HG02610 (cell line): ENCODE measurements at regions not wholly inside any gene's neighbourhood (a gene's known extent, or its start where the extent isn't known, plus 50 kb on each side); places are given as distances from the start of the nearest gene placed in this dataset.
"Not testable (repeated sequence)": the region's sequence is repeated elsewhere in the genome, so short reads cannot be mapped to it uniquely, and the experiment has no call there.

Experiments
- ATAC-seq: cut with Tn5 transposase; IDR thresholded peaks from one replicate; pipeline ENCODE4 v1.9.1; 2021; ENCODE audit warnings: mild to moderate bottlenecking, moderate library complexity; ENCODE audit not compliant: unreplicated experiment

DNA sequence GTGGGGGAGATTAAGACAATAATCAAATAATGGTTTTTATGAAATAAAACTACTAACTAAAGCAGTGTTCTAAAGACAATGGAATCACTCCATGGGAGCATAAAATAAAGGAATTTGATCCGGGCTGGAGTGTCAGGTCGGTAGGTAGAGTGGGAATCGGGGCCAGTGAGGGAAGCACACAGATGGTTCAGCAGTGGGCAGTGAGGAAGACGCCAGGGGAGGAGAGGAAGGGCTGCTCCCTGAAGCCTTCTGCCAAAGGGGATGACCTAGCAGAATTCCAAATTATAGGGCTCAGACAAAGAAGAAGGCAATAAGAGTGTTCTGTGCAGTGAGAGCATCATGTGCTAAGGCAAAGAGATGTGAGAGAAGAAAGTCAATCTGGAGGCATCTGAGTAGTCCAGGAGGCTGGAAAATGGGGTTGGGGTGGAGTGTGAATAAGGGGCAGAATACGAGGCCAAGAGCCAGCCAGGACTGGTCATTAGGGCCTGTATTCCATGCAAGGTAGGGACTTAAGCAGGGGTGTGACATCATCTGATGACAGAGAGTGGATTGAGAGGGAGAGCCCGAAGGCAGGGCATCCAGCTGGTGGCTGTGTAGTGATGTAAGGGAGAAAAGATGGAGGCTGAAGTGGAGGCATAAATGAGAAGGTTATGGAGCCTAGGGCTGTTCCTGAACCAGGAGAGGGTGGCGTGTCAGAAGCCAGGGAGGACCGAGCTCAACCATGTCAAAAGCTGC is 137.6 kb downstream of the COPRS start:
- no peak for ATAC-seq

GRCh38 chr17:31717251-31717650 is 141.8 kb downstream of the COPRS start:
- ATAC-seq, result not testable (repeated sequence)

- ATAC-seq, result no peak
Observed at GRCh38 chr17:31715446-31715845, 143.6 kb downstream of the COPRS start.

- ATAC-seq, result no peak
Observed at GRCh38 chr17:31704483-31704882, 154.6 kb downstream of the COPRS start.

DNA sequence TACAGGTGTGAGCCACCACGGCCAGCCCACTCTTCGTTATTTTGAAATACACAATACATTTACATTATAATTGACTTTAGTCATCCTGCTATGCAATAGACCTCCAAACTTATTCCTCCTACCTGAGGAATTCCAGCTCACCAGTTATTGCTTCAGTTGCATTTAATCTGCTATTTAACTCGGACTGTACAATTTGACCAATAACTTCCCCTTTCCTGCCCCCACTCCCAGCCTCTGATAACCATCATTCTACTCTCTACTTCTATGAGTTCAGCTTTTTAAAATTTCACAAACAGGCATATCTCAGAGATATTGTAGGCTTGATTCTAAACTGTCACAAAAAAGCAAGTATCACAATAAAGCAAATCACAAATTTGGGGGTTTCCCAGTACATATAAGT is 157.0 kb downstream of the COPRS start:
- no peak for ATAC-seq

- no peak for ATAC-seq
Observed at GRCh38 chr17:31700973-31701372, 158.1 kb downstream of the COPRS start.

DNA sequence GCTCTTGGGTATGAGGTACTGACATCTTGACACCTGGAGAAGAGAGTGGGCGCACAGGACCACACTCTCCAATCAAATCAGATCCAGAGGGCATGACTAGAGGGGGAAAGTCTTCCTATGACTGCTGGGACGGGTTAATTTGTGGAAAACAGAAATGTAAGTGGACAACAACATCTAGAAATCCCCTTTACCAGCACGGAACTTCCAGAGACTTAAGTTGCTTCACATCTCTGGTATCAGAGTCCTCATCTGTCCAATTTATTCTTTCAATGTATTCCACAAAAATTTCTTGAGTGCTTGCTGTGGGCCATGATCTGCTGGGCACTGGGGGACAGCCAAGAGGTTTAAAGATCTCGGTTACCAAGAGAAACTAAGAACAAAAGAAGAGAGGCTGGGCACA is 159.2 kb downstream of the COPRS start:
- ATAC-seq, result no peak

DNA sequence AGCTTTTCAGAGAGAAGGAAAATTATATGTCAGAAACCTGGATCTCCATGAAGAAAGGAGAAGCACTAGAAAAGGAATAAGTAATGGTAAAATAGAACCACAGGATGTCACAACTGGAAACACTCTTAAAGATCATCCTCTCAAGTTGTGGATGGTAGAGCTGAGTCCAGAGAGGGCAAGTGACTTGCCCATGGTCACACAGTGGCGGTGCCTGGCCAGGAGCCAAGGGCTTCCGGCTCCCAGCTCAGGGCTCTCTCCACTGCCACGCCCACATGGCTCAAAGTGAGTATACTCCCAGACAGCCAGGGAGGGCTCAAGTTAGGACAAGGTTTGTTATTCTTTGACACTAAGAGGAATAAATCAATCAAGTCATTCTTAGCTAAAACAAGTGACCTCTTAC is 159.8 kb downstream of the COPRS start:
- no peak for ATAC-seq

DNA sequence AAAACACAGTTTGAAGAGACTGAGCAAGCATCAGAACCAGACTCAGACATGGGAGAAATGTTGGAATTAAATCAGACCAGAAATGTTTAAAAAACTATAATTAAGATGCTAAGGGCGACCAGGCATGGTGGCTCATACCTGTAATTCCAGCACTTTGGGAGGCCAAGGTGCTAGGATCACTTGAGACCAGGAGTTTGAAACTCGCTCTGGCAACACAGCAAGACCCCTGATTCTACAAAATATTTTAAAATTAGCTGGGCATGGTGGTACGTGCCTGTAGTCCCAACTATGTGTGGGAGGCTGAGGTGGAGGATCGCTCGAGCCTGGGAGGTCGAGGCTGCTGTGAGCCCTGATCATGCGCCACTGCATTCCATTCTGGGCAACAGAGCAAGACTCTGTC is 160.3 kb downstream of the COPRS start:
- no peak for ATAC-seq

- ATAC-seq, result no peak
Observed at GRCh38 chr17:31697838-31698237, 161.2 kb downstream of the COPRS start.

DNA sequence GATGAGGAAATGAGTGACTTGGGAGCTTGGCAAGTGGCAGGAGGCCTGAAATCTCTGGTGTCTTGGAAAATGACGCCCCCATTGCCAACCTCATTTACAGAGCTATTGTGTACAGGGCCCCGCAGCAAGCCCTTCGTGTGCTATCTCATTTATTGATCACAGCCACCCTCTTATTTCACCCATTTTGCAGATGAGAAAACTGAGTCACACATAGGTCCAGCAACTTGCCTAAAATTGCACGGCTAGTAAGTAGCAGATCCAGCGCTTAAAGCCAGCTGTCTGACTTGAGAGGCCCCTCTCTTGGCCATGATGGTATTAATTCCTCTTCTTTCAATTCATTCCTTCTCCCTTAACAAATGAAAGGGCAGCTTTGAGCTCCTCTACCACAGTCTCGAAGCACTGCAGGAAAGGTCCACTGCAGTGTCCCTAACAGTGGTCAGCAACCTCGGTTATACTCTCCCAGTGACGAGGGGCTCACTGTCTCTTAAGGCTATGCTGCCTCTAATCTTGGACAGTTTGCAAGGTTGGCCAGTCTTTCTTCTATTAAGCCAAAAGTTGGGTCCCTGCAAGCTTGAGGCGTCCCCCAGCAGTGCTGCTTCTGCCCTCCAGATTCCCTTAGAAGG is 162.2 kb downstream of the COPRS start:
- ATAC-seq, result no peak

- ATAC-seq, result no peak
Observed at GRCh38 chr17:31696184-31696602, 162.9 kb downstream of the COPRS start.

DNA sequence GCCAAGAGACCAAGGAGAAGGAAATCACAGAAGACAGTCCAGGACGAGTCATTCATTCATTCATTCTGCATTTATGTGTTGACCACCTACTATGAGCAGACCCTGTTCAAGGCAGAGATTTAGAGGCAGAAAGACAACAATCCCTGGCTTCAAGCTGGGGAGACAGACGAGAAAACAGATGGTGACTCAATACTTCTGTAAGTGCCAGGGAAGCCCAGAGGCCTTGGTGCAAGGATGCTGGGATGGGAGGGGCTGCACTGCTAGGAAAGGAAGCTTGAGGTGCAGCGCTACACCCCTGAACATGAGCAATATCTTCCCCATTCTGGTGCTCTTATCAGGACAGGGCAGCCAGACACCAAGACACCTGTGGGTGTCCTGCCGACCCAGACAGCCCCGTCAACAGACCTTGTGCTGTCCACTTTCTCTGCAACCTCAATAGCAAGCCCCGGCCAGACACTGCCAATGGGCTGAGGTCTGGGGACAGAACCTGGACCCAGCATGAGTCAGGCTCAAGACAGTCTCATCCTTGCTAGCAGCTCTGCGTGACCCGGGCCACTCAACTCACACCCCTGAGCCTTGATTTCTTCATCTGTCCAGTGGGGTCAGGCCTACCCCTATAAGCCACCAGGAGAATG is 163.5 kb downstream of the COPRS start:
- no peak for ATAC-seq

GRCh38 chr17:31693433-31694220 is 165.4 kb downstream of the COPRS start:
- no peak for ATAC-seq

DNA sequence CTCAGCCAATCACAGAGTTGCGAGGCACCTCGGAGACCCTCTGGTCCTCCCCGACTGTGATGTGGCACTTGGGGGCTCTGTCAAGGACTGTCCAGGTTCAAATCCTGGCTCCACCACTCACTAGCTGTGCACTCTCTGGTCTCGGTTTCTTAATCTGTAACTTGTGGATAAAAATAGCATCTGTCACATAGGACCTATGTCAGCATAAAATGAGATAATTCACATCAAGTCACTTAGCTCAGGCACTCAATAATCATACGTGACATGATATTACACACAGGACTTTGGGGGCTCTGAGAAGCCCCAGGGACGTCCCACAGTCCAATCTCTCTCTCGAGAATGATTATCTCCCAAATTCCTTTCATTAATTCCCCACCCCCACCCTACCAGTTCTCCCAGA is 166.4 kb downstream of the COPRS start:
- no peak for ATAC-seq

DNA sequence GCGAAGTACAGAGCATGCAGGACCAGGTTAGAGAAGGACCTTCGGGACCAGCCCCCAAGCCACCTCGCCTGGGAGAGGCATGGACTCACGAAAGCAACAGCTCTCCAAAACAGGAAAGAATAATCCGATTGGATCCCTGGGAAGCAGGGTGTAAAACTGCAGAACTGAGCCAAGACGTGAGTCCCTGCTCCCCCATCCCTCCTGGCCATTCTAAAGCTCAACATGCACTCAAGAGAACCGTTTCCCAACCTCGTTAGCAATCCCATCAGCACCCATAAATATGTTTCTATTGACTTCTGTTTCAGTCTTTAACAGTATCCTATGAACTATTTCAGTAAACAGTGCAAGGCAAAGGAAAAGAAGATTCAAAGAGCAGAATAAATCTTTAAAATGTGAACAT is 167.0 kb downstream of the COPRS start:
- no peak for ATAC-seq

DNA sequence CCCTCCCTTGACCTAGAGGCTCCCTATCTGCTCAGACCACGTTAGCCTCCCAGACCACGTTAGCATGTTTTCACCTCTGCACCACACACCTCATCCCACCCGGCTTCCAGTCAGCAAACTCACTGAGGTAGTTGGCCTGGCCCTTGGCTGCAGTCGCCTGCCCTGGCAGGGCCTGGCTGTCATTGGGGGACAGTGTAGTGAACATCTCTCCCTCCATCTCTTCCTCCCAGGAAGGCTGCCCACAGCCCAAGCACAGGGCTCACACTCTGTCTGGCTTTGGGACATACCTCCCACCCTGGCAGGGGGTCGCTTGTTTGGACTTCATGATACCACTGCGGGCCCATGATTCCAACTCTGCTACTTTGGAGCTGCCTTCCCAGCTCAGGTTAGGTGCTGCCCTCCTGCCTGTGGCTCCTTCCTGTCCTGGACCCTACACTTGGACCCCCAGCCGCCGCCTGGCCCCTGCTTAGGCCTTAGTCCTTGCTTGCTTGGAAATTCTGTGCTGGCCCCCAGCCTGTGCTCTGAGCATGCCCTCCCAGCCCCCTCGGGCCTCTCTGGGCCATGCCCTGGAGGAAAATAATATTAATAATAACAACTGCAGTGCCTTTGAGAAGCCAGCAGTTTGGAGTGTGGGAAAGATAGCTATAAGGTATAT is 167.7 kb downstream of the COPRS start:
- no peak for ATAC-seq

DNA sequence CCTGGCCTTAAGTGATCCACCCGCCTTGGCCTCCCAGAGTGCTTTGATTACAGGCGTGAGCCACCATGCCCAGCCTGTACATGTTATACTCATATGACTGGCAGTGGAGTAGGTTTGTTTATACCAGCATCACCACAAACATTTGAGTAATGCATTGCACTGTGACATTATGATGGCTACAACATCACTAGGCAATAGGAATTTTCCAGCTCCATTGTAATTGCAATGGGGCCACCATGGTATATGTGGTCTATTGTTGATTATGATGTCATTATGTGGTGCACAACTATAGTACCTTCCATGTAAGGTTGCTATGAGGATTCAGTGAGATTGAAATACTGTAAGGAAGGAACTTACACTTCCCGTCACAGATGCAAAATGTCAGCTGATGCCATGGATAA is 168.9 kb downstream of the COPRS start:
- no peak for ATAC-seq

GRCh38 chr17:31688701-31689100 is 170.3 kb downstream of the COPRS start:
- no peak for ATAC-seq

DNA sequence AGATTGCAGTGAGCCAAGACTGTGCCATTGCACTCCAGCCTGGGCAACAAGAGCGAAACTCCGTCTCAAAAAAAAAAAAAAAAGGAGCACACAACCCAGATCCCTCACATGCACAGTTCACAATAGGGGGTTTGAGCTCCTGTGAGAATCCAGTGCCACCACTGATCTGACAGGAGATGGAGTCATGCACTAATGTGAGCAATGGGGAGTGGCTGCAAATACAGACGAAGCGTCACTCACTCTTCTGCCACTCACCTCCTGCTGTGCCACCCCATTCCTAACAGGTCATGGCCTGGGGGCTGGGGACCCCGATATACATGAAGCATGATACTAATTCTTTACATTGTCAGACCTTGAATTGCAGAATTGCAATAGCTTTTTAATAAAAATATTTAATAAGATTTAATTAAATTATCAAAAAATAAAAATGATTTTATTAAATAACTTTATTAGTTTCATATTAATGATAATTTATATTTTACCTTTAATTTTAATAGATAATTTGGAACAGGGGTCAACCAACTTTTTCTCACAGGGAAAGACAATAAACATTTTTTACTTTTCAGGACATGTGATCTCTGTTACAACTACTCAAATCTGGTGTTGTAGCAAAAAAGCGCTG is 171.4 kb downstream of the COPRS start:
- ATAC-seq, result no peak

DNA sequence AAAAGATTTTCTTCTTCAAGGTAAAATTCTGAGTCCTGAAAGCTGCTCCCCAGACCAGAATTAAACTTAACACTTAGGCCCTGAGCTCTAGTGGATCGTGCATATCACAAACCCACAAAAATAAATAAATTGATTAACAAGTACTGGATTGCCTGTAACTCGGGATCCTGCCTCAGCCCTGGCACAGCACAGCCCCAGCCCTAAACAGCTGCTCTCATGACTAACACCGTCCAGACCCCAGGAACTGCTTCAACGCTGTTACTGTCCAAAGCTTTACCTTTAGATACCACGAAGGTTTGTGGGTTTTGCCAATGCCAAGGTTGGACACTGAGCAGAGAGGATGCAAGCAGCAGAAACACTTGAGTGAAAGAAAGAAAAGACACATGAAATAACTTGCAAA is 172.5 kb downstream of the COPRS start:
- ATAC-seq, result no peak
